ENCODE measurements at regions not wholly inside any gene's neighbourhood (a gene's known extent, or its start where the extent isn't known, plus 50 kb on each side); places are given as distances from the start of the nearest gene placed in this dataset.

DNA sequence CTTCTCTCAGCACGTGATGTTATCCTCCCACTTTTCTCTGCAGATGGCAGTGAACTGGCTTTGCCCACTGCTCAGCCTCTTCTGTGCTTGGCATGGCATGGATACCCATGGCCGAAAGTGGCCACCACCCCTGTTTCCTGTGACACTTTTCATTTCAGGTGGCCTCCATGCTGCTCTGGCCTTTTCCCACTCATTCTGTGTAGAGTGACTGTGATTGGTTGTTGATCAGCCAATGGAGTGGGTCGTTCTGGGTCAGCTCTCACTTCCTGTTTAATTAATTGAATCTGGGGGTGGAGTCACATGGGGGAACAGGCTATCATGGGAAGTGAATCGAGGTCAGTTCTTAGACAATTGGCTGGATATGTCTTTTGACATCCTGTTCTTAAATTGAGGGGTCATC is 350.1 kb upstream of the EEF2KMT start:
- no peak for DNase-seq

DNA sequence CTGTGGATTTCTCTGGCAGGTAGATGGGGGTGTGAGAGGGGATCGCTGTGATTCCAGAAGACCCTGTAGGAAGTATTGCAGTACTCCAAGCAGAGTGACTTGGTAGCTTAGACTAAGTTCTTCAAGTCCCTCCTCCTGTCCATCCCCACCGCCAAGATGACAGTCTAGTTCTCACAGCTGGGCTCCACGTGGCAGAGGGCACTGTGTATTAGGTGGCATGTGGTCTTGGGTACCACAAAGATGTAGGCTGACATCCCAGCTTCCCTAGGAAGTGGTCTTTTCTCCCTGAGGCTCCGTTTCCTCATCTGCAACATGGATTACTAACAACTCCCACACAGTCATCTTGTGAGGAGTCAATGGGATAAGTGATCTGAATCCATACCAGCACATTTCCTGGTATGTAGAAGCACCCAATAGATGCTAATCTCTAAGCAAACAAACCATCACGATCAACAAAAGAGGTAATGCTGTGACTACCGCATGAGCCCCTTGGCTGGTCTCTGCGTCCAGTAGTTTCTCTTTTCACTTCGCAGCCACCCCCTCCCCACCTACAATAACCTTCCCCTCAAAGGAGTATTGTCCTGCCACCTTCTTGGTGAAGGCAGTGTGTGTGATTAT is 349.1 kb upstream of the EEF2KMT start:
- no peak for DNase-seq

DNA sequence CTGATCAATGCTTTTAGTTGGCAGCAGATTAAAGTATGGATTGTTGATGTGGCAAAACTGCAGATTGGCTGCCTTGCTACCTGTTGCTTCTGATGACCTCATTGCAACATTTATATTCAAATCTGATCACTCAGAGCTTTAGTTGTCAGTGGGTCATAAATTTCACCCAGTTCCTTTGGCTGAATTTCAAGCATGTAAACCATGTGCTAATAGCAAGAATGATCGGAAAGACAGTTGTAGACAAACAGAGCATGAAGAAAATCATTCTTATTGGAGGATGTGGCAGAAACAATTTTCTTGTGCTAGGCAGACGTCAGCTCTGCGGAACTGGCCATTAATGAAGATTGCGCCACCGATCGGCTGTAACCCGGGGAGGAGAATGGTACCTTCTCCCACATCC is 346.6 kb upstream of the EEF2KMT start:
- DNase-seq: no peak

DNA sequence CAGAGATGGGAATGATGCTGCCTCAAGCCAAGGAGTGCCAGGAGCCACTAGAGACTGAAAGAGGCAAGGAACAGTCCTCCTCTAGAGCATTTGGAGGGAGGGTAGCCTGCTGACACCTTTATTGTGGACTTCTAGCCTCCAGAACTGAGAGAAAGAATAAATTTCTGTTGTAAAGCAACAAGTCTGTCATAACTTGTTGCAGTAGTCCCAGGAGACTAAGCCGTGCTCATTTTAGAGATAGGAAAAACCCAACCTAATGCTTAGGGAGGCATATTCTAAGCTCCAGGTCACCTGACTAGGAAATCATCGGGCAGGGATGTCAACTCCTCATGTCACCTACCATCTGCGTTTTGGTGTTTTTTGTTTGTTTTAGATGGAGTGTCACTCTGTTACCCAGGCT is 345.4 kb upstream of the EEF2KMT start:
- DNase-seq: no peak

DNA sequence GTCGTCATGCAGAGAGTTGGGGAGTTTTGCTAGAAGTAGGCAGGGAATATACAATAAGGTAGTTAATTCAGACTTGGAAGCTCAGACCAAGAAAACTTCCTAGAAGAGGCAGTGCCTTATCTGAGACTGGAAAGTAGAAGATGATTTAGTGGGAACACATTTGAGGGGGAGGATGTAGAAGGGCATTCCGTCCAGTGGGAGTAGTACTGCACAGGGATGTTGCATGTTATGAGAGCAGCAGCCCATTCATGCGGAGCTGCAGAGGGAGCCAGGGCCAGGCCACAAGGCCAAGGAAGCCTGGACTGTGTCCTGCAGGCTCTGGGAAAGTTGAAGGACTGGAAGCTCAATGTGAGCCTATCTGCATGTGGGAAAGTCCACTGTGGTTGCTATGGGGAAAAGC is 344.5 kb upstream of the EEF2KMT start:
- DNase-seq: no peak

DNA sequence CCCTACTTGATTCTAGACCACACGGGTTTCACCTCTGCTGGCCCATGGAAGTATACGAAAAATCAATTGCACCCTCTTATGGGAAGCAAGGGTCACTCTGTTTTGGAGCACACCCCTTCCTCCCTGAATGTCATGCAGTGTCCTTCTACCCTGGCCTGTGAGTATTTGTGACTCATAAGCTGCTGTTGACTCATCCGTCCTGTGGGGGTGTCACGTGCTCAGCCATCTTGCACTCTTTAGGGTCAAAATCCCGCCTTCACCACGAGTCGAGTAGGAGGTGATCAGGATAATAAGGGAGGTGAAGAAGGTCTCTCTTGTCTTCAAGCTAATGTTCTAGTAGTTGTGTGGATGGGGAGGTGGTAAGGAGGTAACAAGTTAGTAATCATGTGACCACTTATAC is 341.0 kb upstream of the EEF2KMT start:
- DNase-seq: no peak

DNA sequence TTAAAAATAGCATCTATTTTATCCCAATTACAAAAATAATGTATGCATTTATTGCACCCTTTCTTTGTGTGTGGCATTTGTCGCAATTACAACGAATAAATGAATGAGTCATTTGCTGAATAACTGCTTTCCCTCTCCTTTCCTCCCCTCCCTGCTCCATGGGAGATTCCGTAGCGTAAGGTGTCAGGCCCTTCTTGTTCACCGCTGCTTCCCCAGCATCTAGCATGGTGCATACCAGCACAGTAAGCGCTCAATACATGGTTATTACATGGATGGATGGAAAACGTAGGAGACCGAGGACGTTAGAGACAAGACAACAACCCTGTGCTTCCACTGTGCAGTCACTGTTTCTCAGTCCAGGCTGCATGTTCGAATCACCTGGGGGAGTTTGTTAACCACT is 336.0 kb upstream of the EEF2KMT start:
- no peak for DNase-seq

DNA sequence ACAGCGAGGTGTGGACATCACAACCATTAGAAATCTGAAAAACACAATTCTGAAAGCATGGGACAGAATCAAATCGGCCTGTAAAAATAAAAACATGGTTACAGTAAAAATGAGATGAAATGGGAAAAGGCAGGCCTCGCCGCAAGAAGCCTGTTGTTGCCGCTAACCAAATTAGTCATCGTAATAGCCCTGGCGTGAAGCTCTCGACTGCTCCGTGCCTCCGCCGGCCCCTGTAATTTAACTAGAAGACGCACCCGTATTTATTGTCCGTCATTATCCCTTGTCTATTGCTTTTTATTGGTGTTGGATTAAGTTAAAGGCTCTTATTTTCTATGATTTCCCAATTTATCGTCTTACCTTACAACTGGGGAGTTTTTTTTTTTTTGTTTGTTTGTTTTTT is 334.6 kb upstream of the EEF2KMT start:
- no peak for DNase-seq

DNA sequence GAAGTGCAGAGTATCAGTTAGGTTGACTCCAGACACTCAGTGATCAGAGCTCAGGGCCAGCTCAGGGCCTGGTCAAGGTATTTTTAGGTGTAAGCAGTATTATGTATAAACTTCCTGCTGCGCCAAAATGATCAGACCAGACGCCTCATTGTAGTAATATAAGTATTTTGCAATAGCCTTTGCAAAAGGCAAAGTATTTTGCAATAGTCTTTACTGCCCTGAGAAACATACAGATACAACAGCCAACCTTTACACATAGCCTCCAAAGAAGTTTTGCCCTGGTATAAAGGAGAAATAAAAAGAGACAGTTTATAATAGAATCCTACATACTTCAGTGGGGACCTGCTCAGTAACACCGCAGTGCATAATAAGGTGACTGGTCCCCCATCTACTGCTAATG is 333.0 kb upstream of the EEF2KMT start:
- DNase-seq: no peak

DNA sequence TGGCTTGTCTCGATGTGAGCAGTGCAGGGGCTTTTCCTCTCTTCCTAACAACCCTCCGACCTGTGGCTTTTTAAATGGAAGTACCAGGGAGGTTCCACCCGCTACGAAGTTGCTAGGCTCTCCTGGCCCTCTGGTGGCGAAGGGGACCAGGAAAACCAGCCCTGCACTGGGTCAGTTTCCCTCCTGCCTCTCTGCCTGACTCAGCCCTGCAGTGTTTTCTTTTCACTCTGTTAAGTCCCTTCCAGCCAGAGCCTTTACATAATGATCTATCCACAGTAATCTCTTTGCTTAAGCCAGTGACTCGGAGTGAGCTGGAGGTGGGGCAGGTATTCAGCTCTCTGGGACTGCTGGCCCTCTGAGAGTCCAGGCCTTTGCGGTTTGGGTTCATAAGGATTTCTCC is 331.3 kb upstream of the EEF2KMT start:
- DNase-seq: no peak

DNA sequence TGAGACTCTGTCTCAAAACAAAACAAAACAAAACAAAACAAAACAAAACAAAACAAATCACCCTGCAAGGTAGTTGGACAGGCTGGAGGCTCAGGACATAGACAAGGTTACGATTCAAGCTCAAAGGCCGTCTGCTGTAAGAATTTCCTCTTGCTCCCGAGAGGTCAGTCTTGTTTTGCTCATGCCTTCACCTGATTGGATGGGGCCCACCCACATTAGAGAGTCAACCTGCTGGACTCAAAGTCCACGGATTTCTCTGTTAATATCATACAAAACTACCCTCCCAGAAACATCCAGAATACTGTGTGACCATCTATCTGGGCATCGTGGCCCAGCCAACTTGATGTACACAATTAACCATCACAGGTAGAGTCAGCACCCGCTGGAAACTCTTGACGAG is 330.0 kb upstream of the EEF2KMT start:
- DNase-seq: no peak

DNA sequence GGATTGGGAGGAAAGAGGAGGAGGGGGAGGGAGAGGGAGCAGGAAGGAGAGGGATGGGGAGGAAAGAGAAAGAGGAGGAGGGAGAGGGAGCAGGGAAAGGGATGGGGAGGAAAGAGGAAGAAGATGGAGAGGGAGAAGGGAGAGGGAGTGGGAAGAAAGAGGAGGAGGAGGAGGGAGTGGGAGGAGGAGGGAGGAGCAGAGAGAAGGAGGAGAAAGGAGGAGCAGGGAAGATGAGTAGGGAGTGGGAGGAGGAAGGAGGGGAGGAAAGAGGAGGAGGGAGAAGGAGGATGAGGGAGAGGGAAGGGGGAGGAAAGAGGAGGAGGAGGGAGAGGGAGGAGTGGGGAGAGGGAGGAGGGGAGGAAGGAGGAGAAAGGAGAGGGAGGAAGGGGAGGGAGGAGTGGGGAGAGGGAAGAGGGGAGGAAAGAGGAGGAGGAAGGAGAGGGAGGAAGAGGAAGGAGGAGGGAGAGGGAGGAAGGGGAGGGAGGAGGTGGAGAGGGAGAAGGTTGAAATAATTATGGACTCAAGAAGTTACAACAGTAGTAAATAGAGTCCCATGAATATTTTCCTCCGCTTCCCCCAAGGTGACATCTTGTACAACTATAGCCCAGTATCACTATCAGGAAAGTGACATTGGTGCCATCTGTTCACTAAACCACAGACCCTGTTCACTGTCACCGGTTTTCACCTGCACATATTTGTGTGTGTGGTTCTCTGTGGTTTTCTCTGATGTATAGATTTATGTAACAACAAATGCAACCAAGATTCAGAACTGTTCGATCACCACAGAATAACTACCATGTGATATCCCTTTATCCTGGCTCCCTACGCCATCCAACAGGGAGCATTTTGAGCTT is 325.3 kb upstream of the EEF2KMT start:
- DNase-seq: no peak

DNA sequence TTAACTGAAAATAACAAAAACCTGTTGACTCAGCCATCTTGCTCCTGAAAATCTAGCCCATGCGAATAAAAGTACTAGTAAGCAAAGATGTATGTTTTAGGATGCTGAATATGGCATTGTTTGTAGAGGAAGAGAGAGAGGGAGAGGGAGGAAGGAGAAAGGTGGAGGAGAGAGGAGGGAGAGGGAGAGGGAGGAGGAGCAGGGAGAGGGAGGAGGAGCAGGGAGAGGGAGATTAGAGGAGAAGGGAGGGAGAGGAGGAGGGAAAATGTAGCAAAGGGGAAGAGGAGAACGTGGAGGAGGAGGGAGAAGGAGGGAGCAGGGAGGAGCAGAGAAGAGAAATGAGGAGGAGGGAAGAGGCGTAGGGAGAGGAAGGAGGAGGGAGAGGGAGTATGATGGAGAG is 324.5 kb upstream of the EEF2KMT start:
- DNase-seq: no peak

DNA sequence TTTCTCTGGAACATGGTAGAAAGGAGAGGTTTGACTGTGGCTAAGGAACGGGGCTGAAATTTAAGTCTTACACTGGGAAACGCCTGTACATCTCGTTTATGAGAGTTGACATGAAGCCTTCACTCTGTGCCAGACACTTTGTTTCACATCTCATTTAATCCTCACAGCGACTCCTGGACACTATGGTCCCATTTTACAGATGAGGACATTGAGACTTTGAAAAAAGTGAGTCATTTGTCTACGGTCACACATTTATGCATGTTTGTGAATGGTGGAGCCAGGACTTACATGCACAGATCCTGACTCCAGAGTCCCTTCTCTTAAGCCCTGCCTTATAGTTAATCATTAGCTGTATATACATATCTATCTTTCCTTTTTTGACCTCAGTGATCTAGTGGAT is 318.4 kb upstream of the EEF2KMT start:
- no peak for DNase-seq

DNA sequence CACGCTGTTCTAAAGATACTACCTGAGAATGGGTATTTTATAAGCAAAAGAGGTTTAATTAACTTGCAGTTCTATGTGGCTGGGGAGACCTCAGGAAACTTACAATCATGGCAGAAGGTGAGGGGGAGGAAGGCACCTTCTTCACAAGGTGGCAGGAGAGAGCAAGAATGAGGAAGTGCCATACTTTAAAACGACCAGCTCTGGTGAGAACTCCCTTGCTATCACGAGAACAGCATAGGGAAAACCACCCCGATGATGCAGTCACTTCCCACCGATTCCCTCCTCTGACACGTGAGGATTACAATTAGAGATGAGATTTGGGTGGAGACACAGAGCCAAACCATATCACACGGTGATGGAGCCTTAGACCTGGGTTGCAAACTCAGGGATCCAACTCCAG is 317.5 kb upstream of the EEF2KMT start:
- no peak for DNase-seq

DNA sequence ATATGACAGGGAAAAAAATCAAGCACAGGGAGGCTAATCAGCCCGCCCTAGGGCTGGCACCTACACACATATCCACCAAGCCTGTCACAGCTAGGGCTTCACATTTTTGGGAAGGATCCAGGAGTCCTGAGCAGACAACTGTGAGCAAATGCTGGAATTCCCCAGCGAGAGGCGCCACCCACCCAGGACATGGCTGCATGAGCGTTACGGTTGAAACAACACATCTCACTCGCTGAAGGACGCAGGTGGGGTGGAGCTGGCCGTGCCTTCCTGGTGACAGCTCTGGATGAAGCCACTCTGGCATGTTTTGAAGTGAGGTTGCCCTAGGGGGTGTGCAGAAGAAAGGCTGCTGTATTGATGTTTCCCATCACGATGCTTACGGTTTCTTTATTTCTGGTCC is 315.1 kb upstream of the EEF2KMT start:
- DNase-seq: no peak

DNA sequence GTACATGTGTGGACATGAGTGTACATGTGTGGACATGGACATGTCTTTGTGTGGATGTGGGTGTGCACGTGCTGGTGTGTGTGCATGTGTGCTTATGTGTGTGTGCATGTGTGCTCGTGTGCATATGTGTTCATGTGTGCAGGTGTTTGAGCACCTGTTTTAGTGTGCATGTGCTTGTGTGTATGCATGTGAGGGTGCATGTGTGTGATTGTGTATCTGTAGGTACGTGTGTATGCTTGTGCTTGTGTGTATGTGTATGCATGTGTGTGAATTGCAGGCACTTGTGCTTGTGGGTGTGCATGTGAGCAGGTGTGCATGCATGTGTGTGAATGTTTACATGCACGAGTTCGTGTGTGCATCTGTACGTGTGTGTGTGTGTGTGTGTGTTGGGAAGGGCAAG is 300.6 kb upstream of the EEF2KMT start:
- DNase-seq: no peak

DNA sequence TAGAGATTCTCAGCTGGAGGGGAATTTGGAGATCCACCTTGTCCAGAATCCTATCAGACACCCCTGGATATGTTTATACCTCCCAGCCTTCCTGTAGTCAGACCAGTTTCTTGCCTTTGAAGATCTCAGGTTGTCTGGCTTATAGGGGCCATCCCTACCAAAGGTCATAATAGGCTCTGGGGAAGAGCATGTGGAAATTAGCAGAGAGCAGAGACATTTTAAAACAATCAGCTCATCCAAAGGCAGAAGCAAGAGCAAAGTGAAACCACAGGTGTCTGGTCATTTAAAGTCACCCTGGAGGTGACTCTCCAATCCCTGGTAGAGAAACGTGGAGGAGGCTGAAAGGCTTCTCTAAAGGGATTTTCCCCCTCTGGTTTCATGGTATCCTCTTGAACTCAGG is 299.3 kb upstream of the EEF2KMT start:
- DNase-seq: no peak

DNA sequence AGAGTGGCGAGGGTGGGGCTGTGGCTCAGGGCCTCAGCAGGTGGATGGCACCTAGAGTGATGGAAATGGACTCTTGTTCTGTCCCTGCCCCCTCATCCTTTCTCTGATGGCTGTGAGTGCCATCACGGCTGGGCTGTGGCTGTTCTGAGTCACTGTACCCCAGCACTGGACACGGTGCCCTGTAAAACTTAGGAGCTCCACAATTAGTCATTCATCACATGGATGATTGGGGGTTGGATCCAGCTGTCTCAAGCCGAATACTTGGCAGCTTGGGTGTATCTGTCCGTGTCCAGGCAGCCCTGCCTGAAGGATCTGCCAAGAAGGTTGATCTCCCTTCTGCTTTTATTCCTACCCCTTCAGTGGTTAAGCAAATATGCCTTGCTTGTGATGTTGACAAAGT is 295.5 kb upstream of the EEF2KMT start:
- no peak for DNase-seq

DNA sequence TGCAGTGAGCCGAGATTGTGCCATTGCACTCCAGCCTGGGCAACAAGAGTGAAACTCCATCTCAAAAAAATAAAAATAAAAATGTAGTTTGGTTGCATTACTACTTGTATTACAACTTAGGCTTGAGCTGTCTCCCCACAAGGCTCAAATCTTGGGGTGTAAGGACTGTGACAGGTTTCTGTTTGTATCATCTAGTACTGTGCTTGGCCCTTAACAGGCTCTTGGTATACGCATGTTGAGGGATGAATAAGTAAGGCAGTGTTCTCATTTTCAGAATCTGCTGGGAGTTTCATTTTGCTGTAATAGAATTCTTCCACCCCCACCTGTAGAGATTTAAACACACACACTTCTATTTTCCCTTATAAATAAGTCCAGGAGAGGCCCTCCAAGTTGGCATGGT is 289.4 kb upstream of the EEF2KMT start:
- no peak for DNase-seq

DNA sequence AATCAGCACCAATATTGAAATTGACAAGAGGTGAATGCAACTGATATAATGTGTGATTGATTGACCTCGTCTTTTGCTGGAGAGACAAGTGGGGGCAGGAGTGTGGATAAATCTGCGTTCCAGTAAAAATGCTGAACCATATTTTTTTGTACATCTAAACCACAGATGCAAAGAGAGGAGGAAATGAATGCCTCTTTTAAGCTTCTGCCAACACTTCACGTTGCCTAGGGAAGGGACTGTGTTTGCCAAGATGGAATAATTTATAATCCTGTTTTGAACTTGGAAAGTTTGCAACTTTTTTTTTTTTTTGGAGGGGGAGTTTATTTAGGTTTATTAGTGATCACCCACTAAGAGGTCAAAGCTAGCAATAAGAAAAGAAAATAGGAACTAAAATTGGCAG is 288.2 kb upstream of the EEF2KMT start:
- DNase-seq: no peak

DNA sequence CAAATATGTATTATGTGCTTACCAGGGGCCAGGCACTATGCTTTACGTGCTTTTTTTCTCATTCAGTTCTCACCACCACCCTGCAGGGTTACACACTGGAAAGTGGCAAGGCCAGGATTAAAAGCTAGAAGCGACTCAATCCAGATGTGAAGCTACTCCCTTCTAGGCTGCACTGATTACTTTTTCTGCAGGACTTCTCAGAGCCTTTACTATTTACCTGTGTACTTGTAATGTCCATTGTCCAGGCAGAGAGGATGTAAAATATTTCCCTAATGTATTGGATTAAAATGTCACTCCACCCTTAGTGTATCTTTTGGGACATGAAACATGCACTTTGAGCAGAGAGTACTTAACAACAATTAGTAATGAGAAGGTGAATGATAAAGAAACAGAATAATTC is 287.5 kb upstream of the EEF2KMT start:
- DNase-seq: no peak

DNA sequence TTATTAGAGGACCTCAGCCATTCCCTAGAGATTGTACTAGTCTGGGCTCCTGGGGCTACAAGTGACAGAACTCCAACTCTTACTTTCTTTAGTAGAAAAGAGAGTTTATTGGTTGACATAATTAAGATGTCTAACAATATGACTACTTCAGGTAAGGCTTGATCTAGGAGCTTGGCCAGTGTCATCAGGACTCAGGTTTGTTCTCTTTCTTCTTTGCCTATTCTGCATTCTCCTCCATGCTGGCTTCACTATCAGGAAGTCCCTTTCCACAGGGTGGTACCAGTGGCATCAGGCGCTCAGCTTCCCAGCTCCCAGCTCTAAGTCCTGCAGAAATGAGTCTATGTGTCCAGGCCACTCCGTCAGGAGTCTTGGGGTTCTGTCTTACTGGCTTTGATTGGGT is 286.1 kb upstream of the EEF2KMT start:
- no peak for DNase-seq

DNA sequence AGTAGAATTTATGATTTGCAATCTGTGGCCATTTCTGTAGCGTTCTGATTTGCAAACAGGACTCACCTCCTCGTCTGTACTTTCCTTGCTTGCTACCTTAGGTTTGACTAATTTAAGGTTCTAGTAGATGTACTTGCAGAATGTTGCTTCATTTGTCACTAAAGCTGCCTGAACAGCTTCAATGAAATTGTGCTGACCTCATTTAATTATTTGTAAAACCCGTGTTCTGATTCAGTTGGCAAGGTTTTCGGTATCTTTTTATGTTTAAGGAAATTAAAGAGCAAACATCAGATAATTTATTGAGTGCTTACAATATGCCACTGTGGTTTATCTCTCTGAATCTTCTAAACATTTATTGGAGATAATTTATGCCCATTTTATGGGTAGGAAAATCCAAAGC is 284.9 kb upstream of the EEF2KMT start:
- no peak for DNase-seq

DNA sequence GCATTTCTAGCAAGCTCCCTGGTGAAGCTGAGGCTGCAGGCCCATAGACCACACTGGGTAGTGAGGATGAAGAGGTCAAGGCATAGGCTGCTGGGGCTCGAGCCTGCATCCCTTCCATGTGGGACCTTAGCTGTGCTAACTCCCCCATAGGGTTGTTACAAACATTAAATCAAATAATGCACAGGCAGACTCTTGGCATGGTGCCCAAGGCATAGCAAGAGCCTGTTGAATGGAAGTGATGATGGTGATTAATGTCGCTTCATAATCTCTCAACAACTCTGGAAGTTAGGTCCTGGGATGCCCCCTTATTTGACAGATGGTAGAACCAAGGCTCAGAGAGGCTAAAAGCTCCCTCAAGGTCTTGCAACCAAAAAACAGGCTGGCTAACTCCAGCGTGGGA is 283.9 kb upstream of the EEF2KMT start:
- DNase-seq: no peak

Measured in NCI-H748 treated with DMSO at 0.1 percent for 48 hours (cell line).